ENCODE measurements at regions not wholly inside any gene's neighbourhood (a gene's known extent, or its start where the extent isn't known, plus 50 kb on each side); places are given as distances from the start of the nearest gene placed in this dataset.

- 0% methylated on average over 5 of the region's 5 CpGs for WGBS (ENCODE audit: insufficient coverage, low coverage, missing lambda C conversion rate)
- ChIA-PET POLR2A (no interaction called here), CTCF (ENCODE audit: low intra/inter-chr PET ratio) (no interaction called here)
- H3K27ac ChIP-seq (ENCODE audit: extremely low read depth, low read depth, low read length) = no peak overlapping the region
- no peak for ATAC-seq
- in situ Hi-C loops (cut with MboI) = no loop called here
- H3K9ac ChIP-seq (ENCODE audit: insufficient read depth in 1 of 2, low read depth in 2 of 2, low read length in 2 of 2) = no peak overlapping the region
- no peaks in the 10 kb centered on the region for H3K27me3 ChIP-seq (ENCODE audit: control insufficient read depth in 2 of 2, insufficient read depth in 2 of 2, low read length in 2 of 2)
- TF ChIP-seq RNF2 (IDR thresholded peaks at IDR 0.05) (no peak), TBP (optimal IDR thresholded peaks at IDR 0.05; ENCODE audit: low read depth, low read length) (no peak), KAT8 (IDR thresholded peaks at IDR 0.05; ENCODE audit: low read depth) (no peak), PKNOX1 (IDR thresholded peaks at IDR 0.05) (no peak), NFE2L1 (tag; IDR thresholded peaks at IDR 0.05; ENCODE audit: borderline replicate concordance, low read depth) (no peak), BRD9 (IDR thresholded peaks at IDR 0.05; ENCODE audit: low read depth, partially characterized antibody) (no peak), FIP1L1 (IDR thresholded peaks at IDR 0.05; ENCODE audit: low read depth, low read length, poor library complexity, severe bottlenecking) (no peak)
- no peak for FAIRE-seq
- DNase-seq (ENCODE audit: extremely low read depth in 1 of 4, low spot score in 3 of 4) = no peak
- H3K9me3 ChIP-seq (replicated peaks; ENCODE audit: control insufficient read depth, insufficient read depth, low read depth, low read length) = no peaks in the 10 kb centered on the region
- H4K20me1 ChIP-seq (replicated peaks; ENCODE audit: control insufficient read depth, insufficient read depth, low read length) = no peaks in the 10 kb centered on the region
- intact Hi-C loops (cut with micrococcal nuclease) = no loop called here
- H3K4me2 ChIP-seq (ENCODE audit: insufficient read depth, low read length) = no peak overlapping the region
- H3K79me2 ChIP-seq (ENCODE audit: control insufficient read depth, insufficient read depth, low read length) = no peaks in the 10 kb centered on the region
- no peaks in the 10 kb centered on the region for H3K9me1 ChIP-seq (ENCODE audit: control insufficient read depth, insufficient read depth, low read length)
- H3K4me3 ChIP-seq = no peak overlapping the region
- no peak overlapping the region for H2AFZ ChIP-seq (ENCODE audit: low read depth, low read length)
- H3K4me1 ChIP-seq (replicated peaks in 1 of 2; ENCODE audit: control insufficient read depth in 2 of 2, insufficient read depth in 2 of 2, low read length in 2 of 2) = no peaks in the 10 kb centered on the region
- H3K36me3 ChIP-seq (ENCODE audit: control insufficient read depth, insufficient read depth, low read length) = no peaks in the 10 kb centered on the region
- BruUV-seq (replicated peaks) = no TSS peak
Observed at GRCh38 chr3:157912514-157913451, 193.4 kb downstream of the SHOX2 start.
